Vagina (tissue), 2 donors: ENCODE measurements at regions not wholly inside any gene's neighbourhood (a gene's known extent, or its start where the extent isn't known, plus 50 kb on each side); places are given as distances from the start of the nearest gene placed in this dataset.

ENCODE experiments used
- CTCF ChIP-seq, 3 experiments: fragments of 450-650 bp in 2 of 3; fragments of 200-600 bp in 1 of 3; sonication (generic) in 1 of 3; IDR thresholded peaks; one replicate each; pipeline ENCODE4 v1.5.1; 2017 to 2019; ENCODE audit warnings: antibody characterized with exemption in 3 of 3, mild to moderate bottlenecking in 2 of 3, moderate library complexity in 2 of 3
- POLR2AphosphoS5 ChIP-seq, 2 donors: sonication (generic); formaldehyde crosslinking; IDR thresholded peaks; one replicate each; pipeline ENCODE4 v1.9.0; 2017; ENCODE audit warnings: antibody characterized with exemption in 2 of 2, mild to moderate bottlenecking in 2 of 2, low read depth in 1 of 2; ENCODE audit not compliant: insufficient read depth in 1 of 2

DNA sequence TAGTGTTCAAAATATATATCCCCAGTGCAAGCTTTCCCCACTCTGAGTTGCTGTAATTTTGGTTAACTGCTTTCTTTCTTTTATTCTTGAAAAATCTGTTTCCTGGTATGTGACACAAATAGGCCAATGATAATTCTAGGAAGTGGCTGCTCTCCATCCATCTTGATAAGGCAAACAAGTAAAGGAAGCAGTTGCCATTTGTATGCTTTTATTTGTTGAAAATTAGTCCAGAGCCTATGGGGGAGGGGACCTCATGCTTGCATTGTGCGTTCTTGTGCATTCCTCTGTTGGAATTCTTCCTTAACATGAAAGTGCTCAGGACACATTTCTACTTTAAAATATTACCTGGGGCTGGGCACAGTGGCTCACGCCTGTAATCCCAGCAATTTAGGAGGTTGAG is 111.2 kb upstream of the FSHR start:
- TF ChIP-seq POLR2AphosphoS5 (IDR thresholded peaks at IDR 0.05; ENCODE audit: insufficient read depth in 1 of 2, low read depth in 1 of 2) (no peak), CTCF (IDR thresholded peaks at IDR 0.05) (no peak)
